GM21447 (cell line): ENCODE measurements at regions not wholly inside any gene's neighbourhood (a gene's known extent, or its start where the extent isn't known, plus 50 kb on each side); places are given as distances from the start of the nearest gene placed in this dataset.

Experiments
- ATAC-seq: cut with Tn5 transposase; IDR thresholded peaks from one replicate; pipeline ENCODE4 v1.9.1; 2021; ENCODE audit not compliant: unreplicated experiment

GRCh38 chr18:38886861-38887670, 1321.5 kb upstream of the CELF4 start:
- ATAC-seq, result no peak

GRCh38 chr18:38886235-38886634, 1320.6 kb upstream of the CELF4 start:
- no peak for ATAC-seq

GRCh38 chr18:38884050-38884449, 1318.5 kb upstream of the CELF4 start:
- no peak for ATAC-seq

GRCh38 chr18:38883111-38883510, 1317.5 kb upstream of the CELF4 start:
- ATAC-seq, result no peak

GRCh38 chr18:38879871-38880270, 1314.3 kb upstream of the CELF4 start:
- ATAC-seq, result no peak

GRCh38 chr18:38872342-38872741, 1306.7 kb upstream of the CELF4 start:
- ATAC-seq, result no peak

- no peak for ATAC-seq
Observed at GRCh38 chr18:38868757-38869156, 1303.2 kb upstream of the CELF4 start.

GRCh38 chr18:38867680-38868079, 1302.1 kb upstream of the CELF4 start:
- no peak for ATAC-seq

GRCh38 chr18:38851526-38851925, 1285.9 kb upstream of the CELF4 start:
- ATAC-seq, result no peak

- no peak for ATAC-seq
Observed at GRCh38 chr18:38847326-38847725, 1281.7 kb upstream of the CELF4 start.

- ATAC-seq, result no peak
Observed at GRCh38 chr18:38843291-38843690, 1277.7 kb upstream of the CELF4 start.

GRCh38 chr18:38826247-38826646, 1260.6 kb upstream of the CELF4 start:
- no peak for ATAC-seq

GRCh38 chr18:38811209-38811608, 1245.6 kb upstream of the CELF4 start:
- no peak for ATAC-seq

- no peak for ATAC-seq
Observed at GRCh38 chr18:38810789-38811188, 1245.2 kb upstream of the CELF4 start.

- ATAC-seq, result no peak
Observed at GRCh38 chr18:38807915-38808314, 1242.3 kb upstream of the CELF4 start.

- no peak for ATAC-seq
Observed at GRCh38 chr18:38805256-38805655, 1239.7 kb upstream of the CELF4 start.

- no peak for ATAC-seq
Observed at GRCh38 chr18:38801640-38802039, 1236.0 kb upstream of the CELF4 start.

GRCh38 chr18:38796762-38797161, 1231.2 kb upstream of the CELF4 start:
- ATAC-seq, result no peak

- no peak for ATAC-seq
Observed at GRCh38 chr18:38792731-38793130, 1227.1 kb upstream of the CELF4 start.

- no peak for ATAC-seq
Observed at GRCh38 chr18:38790786-38791185, 1225.2 kb upstream of the CELF4 start.

GRCh38 chr18:38790303-38790702, 1224.7 kb upstream of the CELF4 start:
- ATAC-seq, result no peak

GRCh38 chr18:38789141-38789540, 1223.5 kb upstream of the CELF4 start:
- ATAC-seq, result no peak

GRCh38 chr18:38786906-38787305, 1221.3 kb upstream of the CELF4 start:
- ATAC-seq, result no peak
